A549 (cell line): ENCODE measurements at regions not wholly inside any gene's neighbourhood (a gene's known extent, or its start where the extent isn't known, plus 50 kb on each side); places are given as distances from the start of the nearest gene placed in this dataset.

ENCODE experiments used
- JUNB ChIP-seq: fragments of >200 bp; sonication (Bioruptor Twin); formaldehyde crosslinking; IDR thresholded peaks from 2 replicates; pipeline ENCODE4 v1.6.1; 2016
- KDM1A ChIP-seq: fragments of 200-600 bp; sonication (generic); IDR thresholded peaks from 2 replicates; pipeline ENCODE4 v1.6.1; 2016; ENCODE audit warnings: low read depth, mild to moderate bottlenecking
- NR3C1 ChIP-seq: fragments of >200 bp; sonication (Bioruptor Twin); formaldehyde crosslinking; IDR thresholded peaks from 3 replicates; pipeline ENCODE4 v1.6.1; 2017
- RAD21 ChIP-seq, 2 experiments: fragments of >200 bp in 1 of 2; sonication (Bioruptor Twin) in 1 of 2; formaldehyde crosslinking in 1 of 2; IDR thresholded peaks in 1 of 2; conservative IDR thresholded peaks in 1 of 2; 2 replicates in 1 of 2; 3 replicates in 1 of 2; pipeline ENCODE4 v1.6.1; 2012 to 2018; ENCODE audit warnings: inconsistent platforms in 1 of 2
- TF ChIP-seq, protein P1 (sequence below): IDR thresholded peaks from 2 replicates; pipeline ENCODE4 v1.6.1; 2012
- TF ChIP-seq, protein P2 (sequence below): fragments of >200 bp; sonication (Bioruptor Twin); formaldehyde crosslinking; IDR thresholded peaks from 3 replicates; pipeline ENCODE4 v1.5.1; 2016
- TF ChIP-seq, protein P3 (sequence below): fragments of 450-650 bp; IDR thresholded peaks from 2 replicates; pipeline ENCODE4 v1.6.1; 2014; ENCODE audit warnings: antibody characterized with exemption
- TF ChIP-seq, protein P4 (sequence below): IDR thresholded peaks from 2 replicates; pipeline ENCODE4 v1.6.1; 2012; ENCODE audit warnings: low read depth, borderline replicate concordance

- TF ChIP-seq, protein P1, sequence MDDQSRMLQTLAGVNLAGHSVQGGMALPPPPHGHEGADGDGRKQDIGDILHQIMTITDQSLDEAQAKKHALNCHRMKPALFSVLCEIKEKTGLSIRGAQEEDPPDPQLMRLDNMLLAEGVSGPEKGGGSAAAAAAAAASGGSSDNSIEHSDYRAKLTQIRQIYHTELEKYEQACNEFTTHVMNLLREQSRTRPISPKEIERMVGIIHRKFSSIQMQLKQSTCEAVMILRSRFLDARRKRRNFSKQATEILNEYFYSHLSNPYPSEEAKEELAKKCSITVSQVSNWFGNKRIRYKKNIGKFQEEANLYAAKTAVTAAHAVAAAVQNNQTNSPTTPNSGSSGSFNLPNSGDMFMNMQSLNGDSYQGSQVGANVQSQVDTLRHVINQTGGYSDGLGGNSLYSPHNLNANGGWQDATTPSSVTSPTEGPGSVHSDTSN: no peak
- TF ChIP-seq, protein P2, sequence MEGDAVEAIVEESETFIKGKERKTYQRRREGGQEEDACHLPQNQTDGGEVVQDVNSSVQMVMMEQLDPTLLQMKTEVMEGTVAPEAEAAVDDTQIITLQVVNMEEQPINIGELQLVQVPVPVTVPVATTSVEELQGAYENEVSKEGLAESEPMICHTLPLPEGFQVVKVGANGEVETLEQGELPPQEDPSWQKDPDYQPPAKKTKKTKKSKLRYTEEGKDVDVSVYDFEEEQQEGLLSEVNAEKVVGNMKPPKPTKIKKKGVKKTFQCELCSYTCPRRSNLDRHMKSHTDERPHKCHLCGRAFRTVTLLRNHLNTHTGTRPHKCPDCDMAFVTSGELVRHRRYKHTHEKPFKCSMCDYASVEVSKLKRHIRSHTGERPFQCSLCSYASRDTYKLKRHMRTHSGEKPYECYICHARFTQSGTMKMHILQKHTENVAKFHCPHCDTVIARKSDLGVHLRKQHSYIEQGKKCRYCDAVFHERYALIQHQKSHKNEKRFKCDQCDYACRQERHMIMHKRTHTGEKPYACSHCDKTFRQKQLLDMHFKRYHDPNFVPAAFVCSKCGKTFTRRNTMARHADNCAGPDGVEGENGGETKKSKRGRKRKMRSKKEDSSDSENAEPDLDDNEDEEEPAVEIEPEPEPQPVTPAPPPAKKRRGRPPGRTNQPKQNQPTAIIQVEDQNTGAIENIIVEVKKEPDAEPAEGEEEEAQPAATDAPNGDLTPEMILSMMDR: no peak
- TF ChIP-seq, protein P3, sequence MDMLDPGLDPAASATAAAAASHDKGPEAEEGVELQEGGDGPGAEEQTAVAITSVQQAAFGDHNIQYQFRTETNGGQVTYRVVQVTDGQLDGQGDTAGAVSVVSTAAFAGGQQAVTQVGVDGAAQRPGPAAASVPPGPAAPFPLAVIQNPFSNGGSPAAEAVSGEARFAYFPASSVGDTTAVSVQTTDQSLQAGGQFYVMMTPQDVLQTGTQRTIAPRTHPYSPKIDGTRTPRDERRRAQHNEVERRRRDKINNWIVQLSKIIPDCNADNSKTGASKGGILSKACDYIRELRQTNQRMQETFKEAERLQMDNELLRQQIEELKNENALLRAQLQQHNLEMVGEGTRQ: no peak
- TF ChIP-seq, protein P4, sequence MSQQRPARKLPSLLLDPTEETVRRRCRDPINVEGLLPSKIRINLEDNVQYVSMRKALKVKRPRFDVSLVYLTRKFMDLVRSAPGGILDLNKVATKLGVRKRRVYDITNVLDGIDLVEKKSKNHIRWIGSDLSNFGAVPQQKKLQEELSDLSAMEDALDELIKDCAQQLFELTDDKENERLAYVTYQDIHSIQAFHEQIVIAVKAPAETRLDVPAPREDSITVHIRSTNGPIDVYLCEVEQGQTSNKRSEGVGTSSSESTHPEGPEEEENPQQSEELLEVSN: no peak
- TF ChIP-seq RAD21 (conservative IDR thresholded peaks at IDR 0.05 in 1 of 2, IDR thresholded peaks at IDR 0.05 in 1 of 2): no peak
- no peak for TF ChIP-seq JUNB
- no peak for TF ChIP-seq KDM1A
- TF ChIP-seq NR3C1: no peak
Measured at GRCh38 chr7:51666266-51666665, 349.7 kb upstream of the COBL start.
